HG03469 (cell line): ENCODE measurements at regions not wholly inside any gene's neighbourhood (a gene's known extent, or its start where the extent isn't known, plus 50 kb on each side); places are given as distances from the start of the nearest gene placed in this dataset.

Experiments
- ATAC-seq: cut with Tn5 transposase; IDR thresholded peaks from one replicate; pipeline ENCODE4 v1.9.1; 2021; ENCODE audit warnings: mild to moderate bottlenecking, moderate library complexity, moderate number of reproducible peaks; ENCODE audit not compliant: unreplicated experiment

GRCh38 chr13:24106429-24106828, 54.1 kb upstream of the SPATA13 start:
- ATAC-seq, result no peak

DNA sequence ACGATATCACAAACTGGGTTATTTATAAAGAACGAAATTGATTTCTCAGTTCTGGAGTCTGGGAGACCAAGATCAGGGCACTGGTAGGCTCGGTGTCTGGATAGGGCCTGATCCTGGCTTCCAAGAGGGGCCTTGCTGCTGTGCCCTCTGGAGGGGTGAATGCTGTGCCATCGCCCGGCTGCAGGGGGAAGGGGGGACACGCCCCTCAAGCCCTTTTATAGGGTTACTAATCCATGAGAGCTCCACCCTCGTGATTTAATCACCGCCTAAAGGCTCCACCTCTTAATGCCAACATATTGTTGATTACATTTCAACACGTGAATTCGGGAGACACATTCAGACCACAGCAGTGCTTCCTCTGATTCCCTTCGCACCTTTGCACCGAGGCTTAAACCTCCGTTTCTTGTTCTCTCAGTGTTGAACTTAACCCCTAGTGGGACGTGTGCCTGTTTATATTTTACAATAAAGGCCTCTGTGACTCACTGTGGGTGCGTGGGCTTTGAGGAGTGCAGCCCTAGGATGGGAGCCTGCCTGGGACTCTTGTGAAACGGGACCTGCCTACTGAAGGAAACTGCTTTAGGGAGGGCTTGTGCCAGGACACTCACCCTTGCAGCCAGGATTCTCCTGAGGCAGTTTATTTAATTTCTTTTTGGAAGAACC, 52.4 kb upstream of the SPATA13 start:
- ATAC-seq, result no peak

DNA sequence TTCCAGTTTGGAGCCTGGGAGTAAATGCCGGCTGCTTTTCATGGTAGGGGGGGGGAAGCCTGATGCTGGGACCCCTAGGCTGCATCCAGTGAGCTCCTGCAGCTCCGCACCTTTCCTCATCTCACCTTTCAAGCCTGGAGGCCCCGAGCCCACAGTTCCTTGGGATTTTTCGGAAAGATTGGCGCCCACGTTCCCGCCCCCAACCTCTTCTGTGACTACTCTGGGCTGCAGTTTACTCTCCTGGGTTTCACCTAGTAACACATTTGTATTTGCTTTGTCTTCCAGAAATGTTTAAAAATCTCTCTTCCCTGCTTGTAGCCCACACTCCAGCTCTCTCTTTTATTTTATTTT, 51.9 kb upstream of the SPATA13 start:
- no peak for ATAC-seq

DNA sequence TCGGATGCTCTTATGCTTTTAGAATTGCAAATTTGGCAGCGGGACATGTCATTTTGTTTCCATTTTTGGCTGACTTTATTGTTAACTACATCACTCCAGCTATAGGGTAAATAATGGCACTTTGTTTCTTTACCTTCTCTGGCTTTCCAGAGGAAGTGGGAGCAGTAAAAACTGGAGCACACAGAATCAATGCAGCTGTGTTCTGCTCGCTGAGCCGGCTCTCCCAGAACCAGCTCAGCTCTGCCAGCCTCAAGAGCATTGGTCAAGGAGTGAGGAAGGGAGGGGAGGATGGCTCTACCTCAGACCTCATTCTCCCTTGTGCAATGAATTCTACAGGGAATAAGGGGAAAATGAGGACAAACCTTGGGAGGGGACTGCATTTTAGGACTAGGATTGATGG, 50.5 kb upstream of the SPATA13 start:
- ATAC-seq, result no peak
